ENCODE measurements at regions not wholly inside any gene's neighbourhood (a gene's known extent, or its start where the extent isn't known, plus 50 kb on each side); places are given as distances from the start of the nearest gene placed in this dataset.

- H3K4me3 ChIP-seq (ENCODE audit: low read depth, low read length): no peak overlapping the region
- DNase-seq (ENCODE audit: low read depth): no peak
- TF ChIP-seq CTCF (conservative IDR thresholded peaks at IDR 0.05; ENCODE audit: low read depth, low read length): no peak
Observed at GRCh38 chr14:44149597-44149996, 357.5 kb downstream of the FSCB start.

GRCh38 chr14:44142006-44142405 lies 365.1 kb downstream of the FSCB start:
- H3K4me3 ChIP-seq (ENCODE audit: low read depth, low read length): no peak overlapping the region
- no peak for DNase-seq (ENCODE audit: low read depth)
- TF ChIP-seq CTCF (conservative IDR thresholded peaks at IDR 0.05; ENCODE audit: low read depth, low read length): no peak

GRCh38 chr14:44135972-44136371 lies 371.1 kb downstream of the FSCB start:
- DNase-seq (ENCODE audit: low read depth): no peak
- no peak for TF ChIP-seq CTCF (conservative IDR thresholded peaks at IDR 0.05; ENCODE audit: low read depth, low read length)
- H3K4me3 ChIP-seq (ENCODE audit: low read depth, low read length): no peak overlapping the region

GRCh38 chr14:44131861-44132260 lies 375.2 kb downstream of the FSCB start:
- no peak overlapping the region for H3K4me3 ChIP-seq (ENCODE audit: low read depth, low read length)
- no peak for TF ChIP-seq CTCF (conservative IDR thresholded peaks at IDR 0.05; ENCODE audit: low read depth, low read length)
- DNase-seq (ENCODE audit: low read depth): no peak

GRCh38 chr14:44113769-44114730 lies 393.0 kb downstream of the FSCB start:
- no peak for TF ChIP-seq CTCF (conservative IDR thresholded peaks at IDR 0.05; ENCODE audit: low read depth, low read length)
- no peak overlapping the region for H3K4me3 ChIP-seq (ENCODE audit: low read depth, low read length)
- no peak for DNase-seq (ENCODE audit: low read depth)

- no peak for DNase-seq (ENCODE audit: low read depth)
- no peak for TF ChIP-seq CTCF (conservative IDR thresholded peaks at IDR 0.05; ENCODE audit: low read depth, low read length)
- H3K4me3 ChIP-seq (ENCODE audit: low read depth, low read length): no peak overlapping the region
Observed at GRCh38 chr14:44112774-44113460, 394.2 kb downstream of the FSCB start.

Measured in choroid plexus epithelial cell (primary cell).